HuH-7.5 (cell line): ENCODE measurements at regions not wholly inside any gene's neighbourhood (a gene's known extent, or its start where the extent isn't known, plus 50 kb on each side); places are given as distances from the start of the nearest gene placed in this dataset.

Source experiments
- DNase-seq: peaks from one replicate; pipeline ENCODE4 v3.0.0; 2011; ENCODE audit warnings: low spot score

DNA sequence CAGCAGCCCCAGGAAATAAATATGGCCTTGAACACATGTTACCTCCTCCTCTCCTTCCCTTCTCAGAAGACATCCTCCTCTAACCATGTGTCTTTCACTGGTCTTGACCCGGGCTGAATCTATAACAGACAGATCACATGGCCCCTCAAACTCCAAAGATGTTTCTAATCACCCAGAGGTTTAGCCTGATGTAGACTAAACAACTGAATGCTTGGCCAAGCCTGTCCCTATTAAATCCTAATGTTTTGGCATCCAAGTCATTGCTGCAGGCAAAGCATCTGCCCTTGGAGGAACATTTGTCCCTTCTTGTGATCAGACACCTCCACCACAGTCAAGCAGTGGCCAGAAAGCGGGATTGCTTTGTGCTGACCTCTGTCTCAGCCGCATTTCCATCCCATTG, 65.5 kb downstream of the ANKRD60 start:
- no peak for DNase-seq

DNA sequence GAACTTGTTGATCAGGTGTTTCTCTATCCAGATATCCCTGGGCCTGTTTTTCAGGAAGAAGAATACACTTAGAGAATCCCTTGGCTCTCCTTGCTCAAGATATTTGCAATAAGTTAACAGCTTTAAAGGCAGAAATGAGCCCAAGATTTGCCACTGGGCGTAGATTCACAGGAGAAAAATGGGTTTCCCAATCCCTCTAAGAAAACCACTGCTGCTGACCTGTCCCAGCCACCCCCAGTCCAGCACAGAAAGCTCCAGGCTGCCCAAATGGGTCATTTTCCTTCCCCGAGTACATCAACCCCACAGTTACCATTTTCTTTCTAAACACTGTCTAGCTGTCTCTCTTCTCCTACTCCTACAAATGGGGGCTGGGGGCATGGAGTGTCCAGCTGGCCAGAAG, 67.3 kb downstream of the ANKRD60 start:
- no peak for DNase-seq

- DNase-seq: no peak
Observed at GRCh38 chr20:58160451-58161061, 67.9 kb downstream of the ANKRD60 start.

DNA sequence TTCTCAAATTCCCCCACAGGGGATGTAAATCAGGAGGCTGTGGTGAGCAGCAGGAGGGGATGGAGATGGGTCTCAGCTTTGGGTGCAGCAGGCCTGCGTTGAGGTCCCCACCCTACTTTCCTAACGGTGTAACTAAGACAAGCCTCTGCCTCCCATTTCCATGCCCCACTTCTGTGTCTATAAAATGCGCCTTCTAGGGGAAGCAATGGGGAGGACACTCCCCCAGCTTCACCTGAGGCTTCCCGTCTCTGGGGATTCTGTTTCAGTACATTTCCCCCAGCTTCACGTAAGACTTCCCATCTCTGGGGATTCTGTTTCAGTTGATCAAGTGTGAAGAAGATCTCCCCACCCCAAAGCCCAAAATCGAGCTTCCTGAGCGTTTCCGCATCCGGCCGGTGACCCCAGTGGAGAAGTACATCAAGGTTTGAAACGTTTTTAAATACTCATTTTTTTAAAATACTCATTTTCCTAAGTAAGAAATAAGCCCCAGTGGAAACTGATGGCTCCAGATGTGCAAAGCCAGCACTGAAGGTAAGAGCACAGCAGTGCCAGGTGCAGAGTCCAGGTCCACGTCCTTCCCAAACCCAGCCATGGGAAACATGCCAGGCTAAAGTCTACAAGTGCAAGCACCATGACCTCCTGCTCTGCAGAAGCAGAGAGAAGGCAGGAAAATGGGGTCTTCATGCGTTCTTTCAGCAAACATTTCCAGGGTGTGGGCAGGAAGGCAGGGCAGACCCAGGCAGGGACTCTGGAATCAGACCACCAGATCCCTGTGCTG, 73.1 kb downstream of the ANKRD60 start:
- DNase-seq: no peak

DNA sequence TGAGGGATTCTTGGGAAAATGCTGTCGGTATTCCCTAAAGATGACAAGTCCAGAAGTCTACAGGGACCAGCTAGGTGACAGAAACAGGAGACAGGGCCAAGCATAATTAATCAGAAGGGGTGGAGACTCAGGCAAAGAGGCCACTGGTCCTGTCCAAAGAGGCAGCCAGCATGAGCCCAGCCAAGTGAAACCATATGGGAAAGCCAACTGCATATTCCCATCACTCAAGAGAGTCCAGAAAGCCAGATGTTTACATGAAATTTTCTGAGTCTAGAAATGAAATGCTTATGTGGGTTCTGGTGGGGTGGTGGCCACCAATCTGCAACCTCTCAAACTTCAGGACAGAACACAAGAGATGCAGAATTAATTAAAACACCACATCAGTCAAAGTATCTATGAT, 74.3 kb downstream of the ANKRD60 start:
- no peak for DNase-seq

GRCh38 chr20:58153121-58153520, 75.3 kb downstream of the ANKRD60 start:
- DNase-seq: no peak

GRCh38 chr20:58150772-58151171, 77.7 kb downstream of the ANKRD60 start:
- no peak for DNase-seq

- DNase-seq: no peak
Observed at GRCh38 chr20:58149437-58150091, 78.9 kb downstream of the ANKRD60 start.

GRCh38 chr20:58148891-58149290, 79.6 kb downstream of the ANKRD60 start:
- DNase-seq: no peak

DNA sequence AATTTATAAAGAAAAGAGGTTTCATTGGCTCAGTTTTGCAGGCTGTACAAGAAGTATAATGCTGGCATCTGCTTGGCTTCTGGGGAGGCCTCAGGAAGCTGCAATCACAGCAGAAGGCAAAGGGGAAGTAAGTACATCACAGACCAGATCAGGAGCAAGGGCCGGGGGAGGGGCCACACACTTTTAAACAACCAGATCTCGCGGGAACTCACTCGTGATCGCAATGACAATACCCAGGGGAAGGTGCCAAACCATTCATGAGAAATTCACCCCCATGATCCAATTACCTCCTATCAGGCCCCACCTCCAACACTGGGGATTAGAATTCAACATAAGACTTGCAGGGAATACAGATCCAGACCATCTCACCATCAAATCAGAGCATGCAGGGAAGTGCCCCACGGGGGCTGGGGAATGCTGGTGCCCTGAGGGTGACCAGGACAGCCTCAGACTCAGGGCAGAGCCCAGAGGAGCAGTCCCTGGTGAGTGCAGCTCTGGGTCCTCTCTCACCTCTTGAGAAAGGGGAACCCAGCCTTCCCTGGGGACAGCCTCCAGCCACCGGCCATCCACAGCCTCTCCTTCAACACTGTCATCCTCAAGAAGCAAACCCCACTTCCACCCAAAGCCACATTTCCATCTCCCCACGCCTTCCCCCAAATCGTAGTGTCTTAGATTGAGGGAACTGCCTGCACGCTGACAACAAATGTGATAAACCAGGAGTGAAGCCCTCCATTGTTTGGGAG, 80.7 kb downstream of the ANKRD60 start:
- DNase-seq: no peak

GRCh38 chr20:58146746-58147140, 81.7 kb downstream of the ANKRD60 start:
- DNase-seq: no peak

DNA sequence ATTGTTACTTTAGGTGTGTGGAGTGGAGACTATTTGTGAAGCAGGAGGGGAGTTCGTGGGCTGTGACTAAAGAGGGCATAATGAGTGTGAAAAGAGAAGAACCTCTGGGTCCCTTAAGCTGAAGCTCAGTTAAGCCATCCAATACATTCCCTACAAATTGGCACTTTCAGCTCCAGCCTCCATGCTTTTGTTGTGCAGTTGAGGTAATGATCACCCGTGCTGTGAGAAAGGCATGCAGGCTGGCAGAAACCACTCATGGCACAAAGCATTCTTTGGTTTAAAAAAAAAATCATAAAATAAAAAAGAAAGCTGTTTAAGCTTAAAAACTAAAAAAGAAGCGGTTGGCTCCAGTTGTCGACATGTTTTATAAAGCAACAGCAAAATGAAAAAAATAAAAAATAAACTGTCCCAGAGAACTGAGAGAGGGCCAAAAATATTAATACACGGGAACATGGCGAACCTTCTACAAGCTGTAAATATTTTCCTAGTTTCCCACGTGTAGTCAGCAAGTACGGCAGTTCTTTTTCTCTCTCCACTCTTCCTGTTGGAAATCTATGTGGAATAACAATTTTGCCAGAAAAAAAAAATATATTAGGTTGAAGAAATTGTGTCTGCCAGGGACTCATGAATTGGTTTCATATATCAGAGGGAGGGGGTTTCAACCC, 82.2 kb downstream of the ANKRD60 start:
- DNase-seq: no peak

GRCh38 chr20:58145506-58146080, 82.9 kb downstream of the ANKRD60 start:
- DNase-seq: no peak

DNA sequence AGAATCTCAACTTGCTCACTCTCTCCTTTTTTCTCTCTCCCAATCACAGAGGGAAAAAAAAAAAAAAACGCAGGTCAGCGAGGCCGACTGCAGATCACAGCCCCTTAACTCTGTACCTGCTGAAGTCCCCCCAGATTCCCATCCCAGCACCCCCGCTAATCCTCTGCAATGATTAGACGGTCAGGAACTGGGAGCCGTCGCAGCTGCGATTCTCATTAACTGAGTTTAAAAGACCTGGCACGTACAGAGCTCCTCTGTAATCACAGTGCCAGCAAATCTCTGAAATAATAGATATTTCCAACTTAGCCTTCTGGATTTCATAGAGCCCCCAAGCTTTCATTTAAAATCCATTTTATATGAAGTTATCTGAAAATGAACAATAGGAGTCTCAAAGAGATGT, 84.4 kb downstream of the ANKRD60 start:
- no peak for DNase-seq

DNA sequence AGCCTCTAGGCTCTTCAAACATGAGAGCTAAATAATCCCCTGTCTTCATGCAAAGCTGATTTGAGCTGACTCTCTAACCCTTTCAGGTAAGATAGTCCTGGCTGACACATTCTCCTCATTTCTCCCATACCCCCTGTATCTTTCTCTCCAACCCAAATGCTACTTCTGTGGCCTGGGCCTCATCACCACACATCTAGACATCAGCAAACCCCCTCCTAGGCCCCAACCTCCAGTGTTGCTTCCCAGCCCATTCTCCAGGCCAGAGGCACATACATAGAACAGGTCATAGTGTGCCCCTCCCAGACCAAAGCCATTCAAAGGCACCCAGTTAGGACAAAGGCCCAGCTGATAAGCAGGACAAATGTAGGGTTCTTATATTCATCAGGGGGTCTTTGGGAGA, 84.9 kb downstream of the ANKRD60 start:
- no peak for DNase-seq

GRCh38 chr20:58142843-58143185, 85.6 kb downstream of the ANKRD60 start:
- no peak for DNase-seq

- DNase-seq: no peak
Observed at GRCh38 chr20:58141971-58142842, 86.2 kb downstream of the ANKRD60 start.

GRCh38 chr20:58141496-58141895, 87.0 kb downstream of the ANKRD60 start:
- no peak for DNase-seq

DNA sequence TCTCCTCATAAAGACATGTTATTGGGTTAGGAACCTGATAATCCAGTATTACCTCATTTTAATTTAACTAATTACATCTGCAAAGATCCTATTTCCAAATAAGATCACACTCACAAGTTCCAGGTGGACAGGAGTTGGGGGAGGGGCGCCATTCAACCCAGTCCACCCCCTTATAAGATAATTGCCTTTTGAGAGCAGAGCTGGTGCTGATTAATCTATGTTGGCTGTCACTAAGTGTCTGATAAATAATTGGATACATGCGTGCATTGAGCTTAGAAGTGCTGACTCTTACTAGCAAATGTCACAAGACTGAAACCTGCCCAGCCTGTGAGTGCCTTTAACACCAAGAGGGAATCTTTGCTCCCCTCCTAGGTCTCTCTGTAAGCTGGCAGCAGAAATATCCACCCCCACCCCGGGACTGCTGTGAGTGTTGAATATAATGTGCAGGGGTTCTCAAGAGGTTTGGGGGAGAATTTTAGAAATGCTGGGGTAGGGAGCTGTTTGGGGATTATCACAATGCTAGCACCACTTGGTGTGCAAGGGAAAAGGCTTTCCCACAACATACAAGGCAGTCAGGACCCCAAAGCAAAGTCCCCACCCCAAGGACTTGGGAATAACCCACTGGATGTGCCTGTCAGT, 87.5 kb downstream of the ANKRD60 start:
- DNase-seq: no peak
